ENCODE measurements at regions not wholly inside any gene's neighbourhood (a gene's known extent, or its start where the extent isn't known, plus 50 kb on each side); places are given as distances from the start of the nearest gene placed in this dataset.

GRCh38 chr2:216920143-216920876 is 60.4 kb upstream of the TNP1 start:
- no peak overlapping the region for H3K27ac ChIP-seq
- H3K36me3 ChIP-seq = no peaks in the 10 kb centered on the region
- no peak for TF ChIP-seq CTCF (IDR thresholded peaks at IDR 0.05)
- no peaks in the 10 kb centered on the region for H3K27me3 ChIP-seq
- no peaks in the 10 kb centered on the region for H3K4me1 ChIP-seq (ENCODE audit: control insufficient read depth in 1 of 2, insufficient read depth in 1 of 2, low read depth in 1 of 2, low read length in 1 of 2)
- no peaks in the 10 kb centered on the region for H3K9me3 ChIP-seq
- H3K4me3 ChIP-seq (ENCODE audit: low read depth in 1 of 2, low read length in 1 of 2) = no peak overlapping the region

- H3K4me1 ChIP-seq (ENCODE audit: control insufficient read depth in 1 of 2, insufficient read depth in 1 of 2, low read depth in 1 of 2, low read length in 1 of 2) = no peaks in the 10 kb centered on the region
- H3K27ac ChIP-seq = no peak overlapping the region
- H3K27me3 ChIP-seq = no peaks in the 10 kb centered on the region
- TF ChIP-seq CTCF (IDR thresholded peaks at IDR 0.05) = no peak
- no peak overlapping the region for H3K4me3 ChIP-seq (ENCODE audit: low read depth in 1 of 2, low read length in 1 of 2)
- H3K36me3 ChIP-seq = no peaks in the 10 kb centered on the region
- no peaks in the 10 kb centered on the region for H3K9me3 ChIP-seq
Measured at GRCh38 chr2:216918088-216918680, 58.3 kb upstream of the TNP1 start.

GRCh38 chr2:216916956-216917650 is 57.2 kb upstream of the TNP1 start:
- Histone ChIP-seq H3K27ac (no peak overlapping the region), H3K4me3 (ENCODE audit: low read depth in 1 of 2, low read length in 1 of 2) (no peak overlapping the region), H3K27me3 (no peaks in the 10 kb centered on the region), H3K36me3 (no peaks in the 10 kb centered on the region), H3K4me1 (ENCODE audit: control insufficient read depth in 1 of 2, insufficient read depth in 1 of 2, low read depth in 1 of 2, low read length in 1 of 2) (no peaks in the 10 kb centered on the region), H3K9me3 (no peaks in the 10 kb centered on the region)
- no peak for TF ChIP-seq CTCF (IDR thresholded peaks at IDR 0.05)

GRCh38 chr2:216915557-216916150 is 55.8 kb upstream of the TNP1 start:
- Histone ChIP-seq H3K4me3 (ENCODE audit: low read depth in 1 of 2, low read length in 1 of 2) (no peak overlapping the region), H3K4me1 (ENCODE audit: control insufficient read depth in 1 of 2, insufficient read depth in 1 of 2, low read depth in 1 of 2, low read length in 1 of 2) (no peaks in the 10 kb centered on the region), H3K27me3 (no peaks in the 10 kb centered on the region), H3K27ac (no peak overlapping the region), H3K9me3 (no peaks in the 10 kb centered on the region), H3K36me3 (no peaks in the 10 kb centered on the region)
- no peak for TF ChIP-seq CTCF (IDR thresholded peaks at IDR 0.05)

- Histone ChIP-seq H3K4me1 (ENCODE audit: control insufficient read depth in 1 of 2, insufficient read depth in 1 of 2, low read depth in 1 of 2, low read length in 1 of 2) (no peaks in the 10 kb centered on the region), H3K27ac (no peak overlapping the region), H3K9me3 (no peaks in the 10 kb centered on the region), H3K27me3 (no peaks in the 10 kb centered on the region), H3K4me3 (ENCODE audit: low read depth in 1 of 2, low read length in 1 of 2) (no peak overlapping the region), H3K36me3 (no peaks in the 10 kb centered on the region)
- no peak for TF ChIP-seq CTCF (IDR thresholded peaks at IDR 0.05)
Measured at GRCh38 chr2:216914491-216914890, 54.6 kb upstream of the TNP1 start.

Data from neutrophil (primary cell).